ENCODE measurements at regions not wholly inside any gene's neighbourhood (a gene's known extent, or its start where the extent isn't known, plus 50 kb on each side); places are given as distances from the start of the nearest gene placed in this dataset.

DNA sequence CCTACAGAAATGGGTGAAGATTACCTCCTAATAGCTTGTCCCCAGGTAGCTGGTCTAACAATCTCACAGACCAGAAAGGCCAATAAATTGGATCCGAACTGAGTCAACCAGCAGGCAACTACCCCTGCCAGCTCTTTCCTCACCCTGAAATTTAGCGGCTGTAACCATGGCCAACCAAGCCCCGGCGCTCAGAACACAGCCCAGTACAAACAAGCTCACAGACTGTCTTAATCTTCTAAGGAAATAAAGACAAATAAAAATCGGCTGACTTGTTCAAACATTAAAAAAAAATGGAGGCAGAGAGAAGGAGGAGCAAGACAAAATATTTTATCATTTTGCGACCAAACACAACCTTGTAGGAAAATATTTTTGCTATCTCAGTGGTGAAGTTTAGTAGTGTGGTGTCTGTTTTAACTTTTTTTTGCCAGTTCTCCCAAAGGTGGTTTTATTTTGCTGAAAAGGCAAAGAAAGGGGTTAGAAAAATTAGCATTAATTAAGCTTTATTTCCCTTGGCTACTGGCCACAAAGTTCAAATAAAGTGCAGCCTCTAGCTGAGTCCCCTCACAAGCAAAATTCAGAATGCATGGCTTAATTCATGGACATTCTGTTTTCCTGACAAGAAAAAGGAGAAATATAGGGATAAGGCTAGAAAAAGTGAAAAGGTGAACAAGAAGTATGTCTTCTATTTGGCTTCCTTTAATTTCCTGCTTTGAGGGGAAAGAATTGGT is 313.0 kb upstream of the NPVF start:
- TF ChIP-seq, protein P1, sequence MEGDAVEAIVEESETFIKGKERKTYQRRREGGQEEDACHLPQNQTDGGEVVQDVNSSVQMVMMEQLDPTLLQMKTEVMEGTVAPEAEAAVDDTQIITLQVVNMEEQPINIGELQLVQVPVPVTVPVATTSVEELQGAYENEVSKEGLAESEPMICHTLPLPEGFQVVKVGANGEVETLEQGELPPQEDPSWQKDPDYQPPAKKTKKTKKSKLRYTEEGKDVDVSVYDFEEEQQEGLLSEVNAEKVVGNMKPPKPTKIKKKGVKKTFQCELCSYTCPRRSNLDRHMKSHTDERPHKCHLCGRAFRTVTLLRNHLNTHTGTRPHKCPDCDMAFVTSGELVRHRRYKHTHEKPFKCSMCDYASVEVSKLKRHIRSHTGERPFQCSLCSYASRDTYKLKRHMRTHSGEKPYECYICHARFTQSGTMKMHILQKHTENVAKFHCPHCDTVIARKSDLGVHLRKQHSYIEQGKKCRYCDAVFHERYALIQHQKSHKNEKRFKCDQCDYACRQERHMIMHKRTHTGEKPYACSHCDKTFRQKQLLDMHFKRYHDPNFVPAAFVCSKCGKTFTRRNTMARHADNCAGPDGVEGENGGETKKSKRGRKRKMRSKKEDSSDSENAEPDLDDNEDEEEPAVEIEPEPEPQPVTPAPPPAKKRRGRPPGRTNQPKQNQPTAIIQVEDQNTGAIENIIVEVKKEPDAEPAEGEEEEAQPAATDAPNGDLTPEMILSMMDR (IDR thresholded peaks at IDR 0.05) = no peak
- no peak for TF ChIP-seq POLR2A (IDR thresholded peaks at IDR 0.05)

Data from gastroesophageal sphincter (tissue), 3 donors.